Fibroblast of lung (primary cell): ENCODE measurements at regions not wholly inside any gene's neighbourhood (a gene's known extent, or its start where the extent isn't known, plus 50 kb on each side); places are given as distances from the start of the nearest gene placed in this dataset.
A peak's percentile ranks its signal among the peaks of the same experiment; 100 is the strongest.

ENCODE experiments used
- DNase-seq, 2 donors: peaks; one replicate each; pipeline versions ENCODE4 v3.0.0 to v3.0.0-alpha.2; 2010; ENCODE audit warnings: low read depth in 2 of 2
- H2AFZ ChIP-seq: 2 replicates; pipeline ENCODE4 v1.5.1; 2012; ENCODE audit warnings: low read length, control low read depth, inconsistent platforms
- H3K27ac ChIP-seq: 2 replicates; pipeline ENCODE4 v1.5.1; 2011; ENCODE audit warnings: low read length, control low read depth; ENCODE audit not compliant: insufficient read depth
- H3K27me3 ChIP-seq: 2 replicates; pipeline ENCODE4 v1.5.1; 2011; ENCODE audit warnings: mild to moderate bottlenecking, low read length; ENCODE audit not compliant: control insufficient read depth, insufficient read depth
- H3K36me3 ChIP-seq: 2 replicates; pipeline ENCODE4 v1.5.1; 2011; ENCODE audit warnings: low read length; ENCODE audit not compliant: control insufficient read depth, insufficient read depth
- H3K4me1 ChIP-seq: 2 replicates; pipeline ENCODE4 v1.5.1; 2011; ENCODE audit warnings: low read length; ENCODE audit not compliant: control insufficient read depth, insufficient read depth; ENCODE audit errors: extremely low read depth
- H3K4me2 ChIP-seq: 2 replicates; pipeline ENCODE4 v1.5.1; 2011; ENCODE audit warnings: low read length, control low read depth; ENCODE audit not compliant: insufficient read depth; ENCODE audit errors: extremely low read depth
- H3K4me3 ChIP-seq, 4 experiments: fragments of 200-600 bp in 1 of 4; sonication (generic) in 1 of 4; replicated peaks in 1 of 4; 2 replicates each; pipeline ENCODE4 v1.5.1; 2011 to 2016; ENCODE audit warnings: low read length in 4 of 4, low read depth in 3 of 4, mild to moderate bottlenecking in 3 of 4, control low read depth in 2 of 4, inconsistent platforms in 1 of 4, mixed read lengths in 1 of 4; ENCODE audit not compliant: insufficient read depth in 1 of 4; ENCODE audit errors: control extremely low read depth in 1 of 4
- H3K79me2 ChIP-seq: 2 replicates; pipeline ENCODE4 v1.5.1; 2012; ENCODE audit warnings: mild to moderate bottlenecking, low read length, inconsistent platforms; ENCODE audit not compliant: control insufficient read depth, insufficient read depth
- H3K9ac ChIP-seq: 2 replicates; pipeline ENCODE4 v1.5.1; 2011; ENCODE audit warnings: mild to moderate bottlenecking, low read length, control low read depth; ENCODE audit not compliant: insufficient read depth
- H3K9me3 ChIP-seq: 2 replicates; pipeline ENCODE4 v1.5.1; 2012; ENCODE audit warnings: low read depth, low read length; ENCODE audit not compliant: control insufficient read depth, insufficient read depth
- H4K20me1 ChIP-seq: 2 replicates; pipeline ENCODE4 v1.5.1; 2011; ENCODE audit warnings: low read length; ENCODE audit not compliant: control insufficient read depth, insufficient read depth; ENCODE audit errors: extremely low read depth
- EZH2 ChIP-seq: IDR thresholded peaks from 2 replicates; pipeline ENCODE4 v1.5.1; 2012; ENCODE audit warnings: low read length, control low read depth, mild to moderate bottlenecking; ENCODE audit errors: missing control alignments
- TF ChIP-seq, protein P1 (sequence below), 2 donors: IDR thresholded peaks in 1 of 2; conservative IDR thresholded peaks in 1 of 2; 1 replicate in 1 of 2; 2 replicates in 1 of 2; pipeline ENCODE4 v1.5.1; 2011 to 2012; ENCODE audit warnings: low read length in 2 of 2, control low read depth in 1 of 2, inconsistent platforms in 1 of 2, low read depth in 1 of 2, mild to moderate bottlenecking in 1 of 2

DNA sequence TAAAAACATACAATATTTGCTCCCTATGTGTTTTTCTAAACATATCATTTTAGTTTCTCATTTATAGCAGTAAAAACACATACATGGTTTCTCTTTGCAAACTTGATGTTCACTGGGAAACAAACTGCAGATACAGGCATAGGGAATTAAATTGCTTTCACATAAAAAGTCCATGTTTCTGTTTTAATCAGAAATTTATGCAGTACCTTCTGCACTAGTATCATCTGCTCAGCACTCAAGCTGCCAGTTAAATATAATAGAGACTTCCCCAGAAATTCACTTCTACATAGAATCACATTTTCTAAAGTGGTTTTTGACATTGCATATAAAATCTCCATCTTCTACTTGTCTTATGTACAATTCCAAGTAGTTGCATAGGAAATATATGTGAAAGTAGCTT lies 1107.3 kb upstream of the NRXN1 start:
- Histone ChIP-seq H3K27ac (no peak overlapping the region), H3K9ac (no peak overlapping the region), H3K4me3 (no peak overlapping the region), H3K36me3 (no peaks in the 10 kb centered on the region), H3K79me2 (no peaks in the 10 kb centered on the region), H3K4me2 (no peak overlapping the region), H4K20me1 (no peaks in the 10 kb centered on the region), H3K27me3 (no peaks in the 10 kb centered on the region), H3K9me3 (no peaks in the 10 kb centered on the region), H2AFZ (no peak overlapping the region), H3K4me1 (no peaks in the 10 kb centered on the region)
- DNase-seq, result no peak
- TF ChIP-seq, protein P1, sequence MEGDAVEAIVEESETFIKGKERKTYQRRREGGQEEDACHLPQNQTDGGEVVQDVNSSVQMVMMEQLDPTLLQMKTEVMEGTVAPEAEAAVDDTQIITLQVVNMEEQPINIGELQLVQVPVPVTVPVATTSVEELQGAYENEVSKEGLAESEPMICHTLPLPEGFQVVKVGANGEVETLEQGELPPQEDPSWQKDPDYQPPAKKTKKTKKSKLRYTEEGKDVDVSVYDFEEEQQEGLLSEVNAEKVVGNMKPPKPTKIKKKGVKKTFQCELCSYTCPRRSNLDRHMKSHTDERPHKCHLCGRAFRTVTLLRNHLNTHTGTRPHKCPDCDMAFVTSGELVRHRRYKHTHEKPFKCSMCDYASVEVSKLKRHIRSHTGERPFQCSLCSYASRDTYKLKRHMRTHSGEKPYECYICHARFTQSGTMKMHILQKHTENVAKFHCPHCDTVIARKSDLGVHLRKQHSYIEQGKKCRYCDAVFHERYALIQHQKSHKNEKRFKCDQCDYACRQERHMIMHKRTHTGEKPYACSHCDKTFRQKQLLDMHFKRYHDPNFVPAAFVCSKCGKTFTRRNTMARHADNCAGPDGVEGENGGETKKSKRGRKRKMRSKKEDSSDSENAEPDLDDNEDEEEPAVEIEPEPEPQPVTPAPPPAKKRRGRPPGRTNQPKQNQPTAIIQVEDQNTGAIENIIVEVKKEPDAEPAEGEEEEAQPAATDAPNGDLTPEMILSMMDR (conservative IDR thresholded peaks at IDR 0.05 in 1 of 2, IDR thresholded peaks at IDR 0.05 in 1 of 2; ENCODE audit: low read depth in 1 of 2, low read length in 2 of 2), result no peak
- TF ChIP-seq EZH2, result no peak

DNA sequence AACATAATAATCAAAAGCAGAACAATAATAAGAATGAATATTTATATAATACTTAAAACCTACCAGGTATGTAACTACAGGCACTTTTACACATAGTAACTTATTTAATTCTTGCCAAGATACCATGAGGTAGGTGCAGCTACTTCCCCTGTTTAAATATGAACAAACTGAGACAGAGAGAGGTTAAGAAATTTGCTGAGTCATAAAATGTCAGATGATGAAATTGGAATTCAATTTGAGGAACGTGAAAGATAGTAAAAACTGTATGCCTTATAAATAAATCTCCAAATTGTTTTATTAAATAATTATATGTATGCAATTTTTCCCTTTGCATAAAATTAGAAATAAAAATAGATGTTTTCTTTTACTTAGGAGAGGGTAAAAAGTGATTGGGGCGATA lies 1103.3 kb upstream of the NRXN1 start:
- no peak overlapping the region for H3K4me2 ChIP-seq

GRCh38 chr2:52128081-52128480 lies 1096.1 kb upstream of the NRXN1 start:
- H3K36me3 ChIP-seq, result no peaks in the 10 kb centered on the region
- H3K9ac ChIP-seq, result peak overlapping the region; percentile 2
- no peaks in the 10 kb centered on the region for H3K79me2 ChIP-seq
- H4K20me1 ChIP-seq, result no peaks in the 10 kb centered on the region
- H3K27me3 ChIP-seq, result no peaks in the 10 kb centered on the region
- no peak overlapping the region for H3K4me2 ChIP-seq
- H3K27ac ChIP-seq, result no peak overlapping the region
- peak overlapping the region; percentile 59 for H2AFZ ChIP-seq
- H3K4me1 ChIP-seq, result peaks cover 2% of the 10 kb centered on the region
- H3K4me3 ChIP-seq, result no peak overlapping the region
- TF ChIP-seq, protein P1 (conservative IDR thresholded peaks at IDR 0.05 in 1 of 2, IDR thresholded peaks at IDR 0.05 in 1 of 2; ENCODE audit: low read depth in 1 of 2, low read length in 2 of 2), result no peak
- no peak for TF ChIP-seq EZH2
- peak in 1 of 2 donors; percentile 12 for DNase-seq
- H3K9me3 ChIP-seq, result no peaks in the 10 kb centered on the region

More for the DNA sequence above, 1103.3 kb upstream of the NRXN1 start:
- peak in 1 of 2 donors; percentile 43 for DNase-seq
- Histone ChIP-seq H3K27me3 (no peaks in the 10 kb centered on the region), H4K20me1 (no peaks in the 10 kb centered on the region), H3K36me3 (no peaks in the 10 kb centered on the region), H2AFZ (no peak overlapping the region), H3K9ac (no peak overlapping the region), H3K4me1 (no peaks in the 10 kb centered on the region), H3K4me3 (no peak overlapping the region), H3K9me3 (no peaks in the 10 kb centered on the region), H3K27ac (no peak overlapping the region), H3K79me2 (no peaks in the 10 kb centered on the region)
- TF ChIP-seq, protein P1 (conservative IDR thresholded peaks at IDR 0.05 in 1 of 2, IDR thresholded peaks at IDR 0.05 in 1 of 2; ENCODE audit: low read depth in 1 of 2, low read length in 2 of 2), result no peak
- no peak for TF ChIP-seq EZH2
